ENCODE measurements at regions not wholly inside any gene's neighbourhood (a gene's known extent, or its start where the extent isn't known, plus 50 kb on each side); places are given as distances from the start of the nearest gene placed in this dataset.

DNA sequence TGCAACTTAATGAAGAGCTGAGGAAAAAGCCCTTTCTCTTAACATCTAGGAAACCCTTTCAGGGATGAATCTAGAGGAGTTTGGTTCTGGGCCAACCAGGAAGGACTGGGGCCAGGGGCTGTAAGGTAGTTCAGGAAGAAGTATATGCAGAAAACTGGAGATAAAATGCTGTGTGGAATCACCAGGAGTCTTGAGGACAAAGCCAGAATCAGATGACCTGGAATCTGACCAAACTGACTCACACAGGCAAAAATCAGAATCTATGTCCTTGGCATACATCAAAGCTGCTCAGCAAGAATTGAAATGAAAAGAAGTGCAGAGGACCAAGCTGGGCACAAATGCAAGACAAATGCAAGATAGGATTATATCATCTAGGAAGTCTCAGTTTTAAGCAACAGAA is 59.4 kb upstream of the ATP2C1 start:
- Histone ChIP-seq H3K4me1 (peaks cover under 1 to 5% (median 3%) of the 10 kb centered on the region in 4 donors), H3K4me3 (no peak overlapping the region), H3K27ac (no peak overlapping the region), H3K36me3 (no peaks in the 10 kb centered on the region), H3K9me3 (no peaks in the 10 kb centered on the region), H3K27me3 (no peaks in the 10 kb centered on the region)
- ATAC-seq (ENCODE audit: low FRiP score in 2 of 2) (no peak), DNase-seq (no peak)
- TF ChIP-seq, protein P1, sequence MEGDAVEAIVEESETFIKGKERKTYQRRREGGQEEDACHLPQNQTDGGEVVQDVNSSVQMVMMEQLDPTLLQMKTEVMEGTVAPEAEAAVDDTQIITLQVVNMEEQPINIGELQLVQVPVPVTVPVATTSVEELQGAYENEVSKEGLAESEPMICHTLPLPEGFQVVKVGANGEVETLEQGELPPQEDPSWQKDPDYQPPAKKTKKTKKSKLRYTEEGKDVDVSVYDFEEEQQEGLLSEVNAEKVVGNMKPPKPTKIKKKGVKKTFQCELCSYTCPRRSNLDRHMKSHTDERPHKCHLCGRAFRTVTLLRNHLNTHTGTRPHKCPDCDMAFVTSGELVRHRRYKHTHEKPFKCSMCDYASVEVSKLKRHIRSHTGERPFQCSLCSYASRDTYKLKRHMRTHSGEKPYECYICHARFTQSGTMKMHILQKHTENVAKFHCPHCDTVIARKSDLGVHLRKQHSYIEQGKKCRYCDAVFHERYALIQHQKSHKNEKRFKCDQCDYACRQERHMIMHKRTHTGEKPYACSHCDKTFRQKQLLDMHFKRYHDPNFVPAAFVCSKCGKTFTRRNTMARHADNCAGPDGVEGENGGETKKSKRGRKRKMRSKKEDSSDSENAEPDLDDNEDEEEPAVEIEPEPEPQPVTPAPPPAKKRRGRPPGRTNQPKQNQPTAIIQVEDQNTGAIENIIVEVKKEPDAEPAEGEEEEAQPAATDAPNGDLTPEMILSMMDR (IDR thresholded peaks at IDR 0.05), result no peak
- TF ChIP-seq POLR2AphosphoS5 (IDR thresholded peaks at IDR 0.05) (no peak), POLR2A (IDR thresholded peaks at IDR 0.05) (no peak), EP300 (IDR thresholded peaks at IDR 0.05) (no peak)

DNA sequence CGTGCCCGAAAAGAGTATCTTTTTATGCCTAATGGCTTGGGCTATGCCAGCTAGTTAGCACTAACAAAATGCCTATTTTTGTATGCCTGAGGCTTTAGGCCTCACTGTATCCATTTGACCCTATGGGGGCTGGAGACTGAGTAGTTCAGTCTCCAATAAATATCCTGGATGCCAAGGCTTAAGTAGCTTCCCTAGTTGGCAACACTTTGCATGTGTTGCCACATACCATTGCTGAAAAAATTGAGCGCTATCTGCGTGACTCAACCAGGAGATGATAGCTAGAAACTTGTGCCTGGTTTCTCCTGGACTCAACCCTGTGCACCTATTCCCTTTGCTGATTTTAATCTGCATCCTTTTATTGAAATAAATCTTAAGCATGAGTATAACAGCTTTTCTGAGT is 58.4 kb upstream of the ATP2C1 start:
- Histone ChIP-seq H3K4me3 (no peak overlapping the region), H3K27ac (no peak overlapping the region), H3K27me3 (no peaks in the 10 kb centered on the region), H3K36me3 (no peaks in the 10 kb centered on the region), H3K4me1 (peaks cover 2 to 9% (median 7%) of the 10 kb centered on the region in 4 donors), H3K9me3 (no peaks in the 10 kb centered on the region)
- TF ChIP-seq, protein P1 (IDR thresholded peaks at IDR 0.05), result no peak
- TF ChIP-seq EP300 (IDR thresholded peaks at IDR 0.05), result no peak
- WGBS, 2 donors, result 88 to 95% methylated on average over 4 of the region's 4 CpGs
- ATAC-seq (ENCODE audit: low FRiP score in 2 of 2) (no peak), DNase-seq (no peak)

DNA sequence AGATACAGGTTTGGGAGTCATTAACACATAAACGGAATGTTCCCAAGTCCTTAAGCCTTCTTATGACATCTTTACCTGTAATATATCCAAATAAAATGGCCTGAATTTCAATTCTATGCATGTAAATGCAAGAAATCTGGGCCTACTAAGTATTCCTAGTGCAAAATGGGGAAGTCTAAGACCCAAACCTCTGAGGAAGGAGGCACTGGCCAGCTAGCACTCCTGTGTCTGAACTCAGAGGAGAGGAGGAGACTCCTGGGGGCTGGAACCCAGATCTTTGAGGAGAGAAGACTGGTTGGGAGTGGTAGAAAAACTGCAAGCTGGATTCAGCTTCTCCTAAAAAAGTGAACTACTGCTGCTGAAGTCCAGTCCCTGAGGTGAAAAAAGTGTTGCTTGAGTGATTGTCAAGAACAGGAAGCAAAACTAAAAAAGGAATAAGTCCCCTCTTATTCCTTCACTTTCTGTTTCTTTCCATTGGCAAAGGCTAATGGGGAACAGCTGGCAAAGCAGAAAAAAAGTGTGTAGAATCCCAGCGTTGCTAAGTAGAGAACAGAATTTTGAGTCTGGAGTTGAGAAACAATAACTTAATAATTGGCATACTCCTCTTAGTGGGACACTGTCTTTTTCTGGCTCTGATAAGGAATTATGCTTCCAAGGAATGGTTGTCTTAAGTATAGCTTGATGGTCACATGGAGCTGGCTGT is 54.8 kb upstream of the ATP2C1 start:
- ATAC-seq (ENCODE audit: low FRiP score in 2 of 2), result no peak
- no peaks in the 10 kb centered on the region for H3K27me3 ChIP-seq
- peaks cover 2 to 9% (median 7%) of the 10 kb centered on the region in 4 donors for H3K4me1 ChIP-seq
- TF ChIP-seq POLR2AphosphoS5 (IDR thresholded peaks at IDR 0.05) (no peak), EP300 (IDR thresholded peaks at IDR 0.05) (no peak), POLR2A (IDR thresholded peaks at IDR 0.05) (no peak)
- TF ChIP-seq, protein P1 (IDR thresholded peaks at IDR 0.05), result no peak
- H3K27ac ChIP-seq, result peak overlapping the region in 1 of 4 donors; percentile 41
- H3K4me3 ChIP-seq, result no peak overlapping the region
- no peaks in the 10 kb centered on the region for H3K36me3 ChIP-seq
- WGBS, 2 donors, result 57 to 59% methylated on average over 2 of the region's 2 CpGs
- DNase-seq, result no peak
- no peaks in the 10 kb centered on the region for H3K9me3 ChIP-seq

DNA sequence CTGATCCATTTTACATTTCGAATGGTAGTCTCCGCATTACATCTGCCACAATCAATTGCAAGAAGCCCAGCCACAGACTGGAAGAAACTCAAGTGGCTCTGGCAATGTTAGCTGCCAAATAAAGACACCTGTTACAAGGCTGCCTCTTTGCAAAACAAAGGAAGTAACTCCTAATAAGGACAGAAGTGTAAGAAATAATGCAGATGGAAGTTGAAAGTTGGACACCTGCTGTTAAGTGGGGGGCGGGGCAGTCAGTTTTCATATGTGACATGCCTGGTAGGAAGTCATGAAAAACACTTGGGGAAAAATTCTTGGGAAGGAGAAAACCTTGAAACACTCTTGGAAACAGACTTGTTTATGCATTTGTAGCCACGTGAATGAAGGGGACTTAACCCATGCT is 54.1 kb upstream of the ATP2C1 start:
- Histone ChIP-seq H3K9me3 (no peaks in the 10 kb centered on the region), H3K36me3 (no peaks in the 10 kb centered on the region), H3K4me3 (no peak overlapping the region), H3K4me1 (peaks cover 2 to 9% (median 7%) of the 10 kb centered on the region in 4 donors), H3K27me3 (no peaks in the 10 kb centered on the region), H3K27ac (no peak overlapping the region)
- DNase-seq (no peak), ATAC-seq (ENCODE audit: low FRiP score in 2 of 2) (no peak)
- 29 to 39% methylated on average over 4 of the region's 4 CpGs for WGBS, 2 donors
- TF ChIP-seq POLR2A (IDR thresholded peaks at IDR 0.05) (no peak), POLR2AphosphoS5 (IDR thresholded peaks at IDR 0.05) (no peak), EP300 (IDR thresholded peaks at IDR 0.05) (no peak)
- TF ChIP-seq, protein P1 (IDR thresholded peaks at IDR 0.05), result no peak

DNA sequence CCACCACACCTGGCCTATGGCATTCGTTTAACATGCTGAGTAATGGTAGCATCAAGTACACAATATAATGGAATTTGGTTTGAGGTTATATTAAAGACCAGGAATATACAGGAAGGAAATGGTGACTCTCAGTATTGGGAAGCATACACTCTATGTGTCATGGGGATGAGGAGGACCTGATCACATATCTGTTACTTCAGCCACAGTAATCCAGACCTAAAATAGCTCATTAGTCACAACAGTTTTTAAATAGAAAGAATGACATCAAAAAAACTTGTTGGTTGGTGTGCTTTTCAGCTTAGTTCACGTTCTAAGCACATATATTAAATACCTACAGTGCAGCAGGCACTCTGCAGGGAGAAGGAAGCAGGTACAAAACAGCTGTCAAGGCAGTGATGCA is 52.5 kb upstream of the ATP2C1 start:
- H3K27ac ChIP-seq, result no peak overlapping the region
- peaks cover 2 to 9% (median 7%) of the 10 kb centered on the region in 4 donors for H3K4me1 ChIP-seq
- DNase-seq (no peak), ATAC-seq (ENCODE audit: low FRiP score in 2 of 2) (no peak)
- no peaks in the 10 kb centered on the region for H3K36me3 ChIP-seq
- TF ChIP-seq POLR2A (IDR thresholded peaks at IDR 0.05) (no peak), POLR2AphosphoS5 (IDR thresholded peaks at IDR 0.05) (no peak), EP300 (IDR thresholded peaks at IDR 0.05) (no peak)
- TF ChIP-seq, protein P1 (IDR thresholded peaks at IDR 0.05), result no peak
- no peaks in the 10 kb centered on the region for H3K9me3 ChIP-seq
- WGBS, 2 donors, result 72 to 75% methylated on average over 2 of the region's 2 CpGs
- H3K27me3 ChIP-seq, result no peaks in the 10 kb centered on the region
- H3K4me3 ChIP-seq, result no peak overlapping the region

Measured in upper lobe of left lung (tissue), 6 donors.